Subcutaneous abdominal adipose tissue (tissue), 5 donors: ENCODE measurements at regions not wholly inside any gene's neighbourhood (a gene's known extent, or its start where the extent isn't known, plus 50 kb on each side); places are given as distances from the start of the nearest gene placed in this dataset.

Source experiments
- H3K27ac ChIP-seq: one replicate; pipeline ENCODE4 v1.7.0; 2013; ENCODE audit warnings: low read depth, mild to moderate bottlenecking, inconsistent platforms, low read length, moderate library complexity
- H3K27me3 ChIP-seq, 5 donors: one replicate each; pipeline ENCODE4 v1.7.0; 2013; ENCODE audit warnings: low read length in 5 of 5, inconsistent platforms in 1 of 5; ENCODE audit not compliant: control insufficient read depth in 5 of 5, insufficient read depth in 4 of 5
- H3K36me3 ChIP-seq, 5 donors: one replicate each; pipeline ENCODE4 v1.7.0; 2013; ENCODE audit warnings: low read length in 5 of 5; ENCODE audit not compliant: control insufficient read depth in 5 of 5, insufficient read depth in 5 of 5
- H3K4me1 ChIP-seq, 5 donors: one replicate each; pipeline ENCODE4 v1.7.0; 2013; ENCODE audit warnings: low read length in 5 of 5, mild to moderate bottlenecking in 3 of 5, moderate library complexity in 1 of 5; ENCODE audit not compliant: control insufficient read depth in 5 of 5, insufficient read depth in 5 of 5
- H3K4me3 ChIP-seq, 5 donors: one replicate each; pipeline ENCODE4 v1.7.0; 2013; ENCODE audit warnings: low read length in 5 of 5, low read depth in 1 of 5
- H3K9ac ChIP-seq, 5 donors: one replicate each; pipeline ENCODE4 v1.7.0; 2013; ENCODE audit warnings: low read length in 5 of 5, mild to moderate bottlenecking in 4 of 5, moderate library complexity in 3 of 5
- H3K9me3 ChIP-seq, 5 donors: one replicate each; pipeline ENCODE4 v1.7.0; 2013; ENCODE audit warnings: low read length in 5 of 5; ENCODE audit not compliant: control insufficient read depth in 5 of 5
- donor health status: healthy.
- donor health status: healthy.
- donor health status: healthy.
- donor health status: healthy.
- donor health status: healthy.

GRCh38 chr11:112899235-112900006 is 61.8 kb upstream of the NCAM1 start:
- no peak overlapping the region for H3K27ac ChIP-seq
- H3K27me3 ChIP-seq = no peaks in the 10 kb centered on the region
- H3K9me3 ChIP-seq = peaks cover 0 to 7% (median 0%) of the 10 kb centered on the region in 5 donors
- H3K4me1 ChIP-seq = peaks cover 0 to 4% (median 0%) of the 10 kb centered on the region in 5 donors
- no peak overlapping the region for H3K9ac ChIP-seq
- no peaks in the 10 kb centered on the region for H3K36me3 ChIP-seq
- H3K4me3 ChIP-seq = no peak overlapping the region

GRCh38 chr11:112901924-112902323 is 59.3 kb upstream of the NCAM1 start:
- peaks cover 0 to 4% (median 0%) of the 10 kb centered on the region in 5 donors for H3K4me1 ChIP-seq
- no peak overlapping the region for H3K9ac ChIP-seq
- H3K4me3 ChIP-seq = no peak overlapping the region
- no peak overlapping the region for H3K27ac ChIP-seq
- H3K27me3 ChIP-seq = no peaks in the 10 kb centered on the region
- peaks cover 0 to 7% (median 0%) of the 10 kb centered on the region in 5 donors for H3K9me3 ChIP-seq
- H3K36me3 ChIP-seq = no peaks in the 10 kb centered on the region

- Histone ChIP-seq H3K9ac (no peak overlapping the region), H3K4me1 (peaks cover 0 to 4% (median 0%) of the 10 kb centered on the region in 5 donors), H3K36me3 (no peaks in the 10 kb centered on the region), H3K9me3 (peaks cover 0 to 7% (median 0%) of the 10 kb centered on the region in 5 donors), H3K4me3 (no peak overlapping the region), H3K27ac (no peak overlapping the region), H3K27me3 (no peaks in the 10 kb centered on the region)
Observed at GRCh38 chr11:112902361-112903011, 58.7 kb upstream of the NCAM1 start.

- H3K27ac ChIP-seq = no peak overlapping the region
Observed at GRCh38 chr11:112903340-112903739, 57.9 kb upstream of the NCAM1 start.

DNA sequence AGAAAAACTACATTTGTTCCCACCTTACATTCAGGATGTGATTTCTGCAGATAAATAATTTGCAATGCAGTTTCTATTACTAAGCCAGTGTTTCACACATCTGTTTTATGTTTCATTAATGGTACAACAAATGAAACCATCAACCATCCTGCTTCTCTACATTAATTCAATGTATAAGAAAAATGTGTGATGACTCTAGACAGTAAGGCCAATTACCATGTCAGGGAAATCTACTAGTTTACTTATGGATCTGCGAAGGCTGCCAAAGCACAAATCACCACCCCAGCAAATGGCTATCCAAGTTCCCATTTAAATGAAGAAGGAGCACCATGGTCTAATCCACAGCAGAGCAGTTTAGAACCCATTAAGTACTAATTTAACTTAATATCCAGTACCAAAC is 50.1 kb upstream of the NCAM1 start:
- Histone ChIP-seq H3K9ac (no peak overlapping the region), H3K27me3 (peaks cover 0 to 7% (median 0%) of the 10 kb centered on the region in 5 donors), H3K9me3 (no peaks in the 10 kb centered on the region), H3K4me1 (no peaks in the 10 kb centered on the region), H3K4me3 (no peak overlapping the region), H3K27ac (no peak overlapping the region), H3K36me3 (no peaks in the 10 kb centered on the region)

More at GRCh38 chr11:112903340-112903739, 57.9 kb upstream of the NCAM1 start:
- Histone ChIP-seq H3K36me3 (no peaks in the 10 kb centered on the region), H3K4me1 (peaks cover 0 to 4% (median 0%) of the 10 kb centered on the region in 5 donors), H3K4me3 (no peak overlapping the region), H3K27me3 (peaks cover 0 to 2% (median 0%) of the 10 kb centered on the region in 5 donors), H3K9ac (no peak overlapping the region), H3K9me3 (peaks cover 0 to 6% (median 0%) of the 10 kb centered on the region in 5 donors)
